Neuronal stem cell (in vitro differentiated cells): ENCODE measurements at regions not wholly inside any gene's neighbourhood (a gene's known extent, or its start where the extent isn't known, plus 50 kb on each side); places are given as distances from the start of the nearest gene placed in this dataset.

ENCODE experiments used
- DNase-seq: peaks from one replicate; pipeline ENCODE4 v3.0.0-alpha.2; 2013; ENCODE audit warnings: low spot score
- H2AFZ ChIP-seq: one replicate; pipeline ENCODE4 v1.6.1; 2013; ENCODE audit warnings: mild to moderate bottlenecking, low read length, inconsistent platforms
- H2AK5ac ChIP-seq: 2 replicates; pipeline ENCODE4 v1.6.1; 2013; ENCODE audit warnings: low read depth, mild to moderate bottlenecking, inconsistent platforms, low read length, moderate library complexity, mixed read lengths
- H2BK120ac ChIP-seq: 2 replicates; pipeline ENCODE4 v1.6.1; 2013; ENCODE audit warnings: low read depth, mild to moderate bottlenecking, inconsistent platforms, low read length, moderate library complexity, mixed read lengths
- H2BK12ac ChIP-seq: one replicate; pipeline ENCODE4 v1.6.1; 2013; ENCODE audit warnings: low read length, inconsistent platforms
- H2BK15ac ChIP-seq: 2 replicates; pipeline ENCODE4 v1.6.1; 2013; ENCODE audit warnings: mild to moderate bottlenecking, low read length, inconsistent platforms, mixed read lengths
- H2BK5ac ChIP-seq: one replicate; pipeline ENCODE4 v1.6.1; 2013; ENCODE audit warnings: inconsistent platforms, mild to moderate bottlenecking, low read length, moderate library complexity
- H3K14ac ChIP-seq: one replicate; pipeline ENCODE4 v1.6.1; 2013; ENCODE audit warnings: low read length, inconsistent platforms
- H3K18ac ChIP-seq: 2 replicates; pipeline ENCODE4 v1.6.1; 2013; ENCODE audit warnings: low read length, inconsistent platforms
- H3K23ac ChIP-seq: 2 replicates; pipeline ENCODE4 v1.6.1; 2013; ENCODE audit warnings: low read depth, mild to moderate bottlenecking, mixed read lengths, low read length, inconsistent platforms; ENCODE audit not compliant: poor library complexity
- H3K27ac ChIP-seq: replicated peaks from 3 replicates; pipeline ENCODE4 v1.5.1; 2013; ENCODE audit warnings: low read length, inconsistent platforms
- H3K27me3 ChIP-seq, 3 experiments: 2 replicates each; pipeline ENCODE4 v1.6.1; 2013; ENCODE audit warnings: low read length in 3 of 3, mild to moderate bottlenecking in 2 of 3, inconsistent platforms in 1 of 3, low read depth in 1 of 3, mixed read lengths in 1 of 3, moderate library complexity in 1 of 3; ENCODE audit not compliant: control insufficient read depth in 3 of 3, insufficient read depth in 3 of 3
- H3K36me3 ChIP-seq, 2 donors: replicated peaks in 1 of 2; 2 replicates each; pipeline ENCODE4 v1.6.1; 2013; ENCODE audit warnings: low read length in 2 of 2; ENCODE audit not compliant: control insufficient read depth in 2 of 2, insufficient read depth in 2 of 2
- H3K4ac ChIP-seq: 2 replicates; pipeline ENCODE4 v1.6.1; 2013; ENCODE audit warnings: inconsistent platforms, mild to moderate bottlenecking, low read length, moderate library complexity
- H3K4me1 ChIP-seq, 2 donors: 1 replicate in 1 of 2; 2 replicates in 1 of 2; pipeline ENCODE4 v1.6.1; 2013; ENCODE audit warnings: low read length in 2 of 2, low read depth in 1 of 2; ENCODE audit not compliant: control insufficient read depth in 2 of 2, insufficient read depth in 1 of 2
- H3K4me2 ChIP-seq: one replicate; pipeline ENCODE4 v1.6.1; 2013; ENCODE audit warnings: mild to moderate bottlenecking, low read length, inconsistent platforms; ENCODE audit not compliant: insufficient read depth, poor library complexity, severe bottlenecking
- H3K4me3 ChIP-seq, 2 donors: 2 replicates each; pipeline ENCODE4 v1.5.1; 2013; ENCODE audit warnings: low read length in 2 of 2, mild to moderate bottlenecking in 2 of 2, inconsistent platforms in 1 of 2, moderate library complexity in 1 of 2
- H3K79me1 ChIP-seq: one replicate; pipeline ENCODE4 v1.6.1; 2013; ENCODE audit warnings: low read depth, mild to moderate bottlenecking, inconsistent platforms, low read length, moderate library complexity
- H3K9ac ChIP-seq: one replicate; pipeline ENCODE4 v1.6.1; 2013; ENCODE audit warnings: mild to moderate bottlenecking, low read depth, low read length, inconsistent platforms; ENCODE audit not compliant: poor library complexity
- H3K9me3 ChIP-seq, 2 donors: replicated peaks in 1 of 2; 2 replicates each; pipeline versions ENCODE3 to v1.6.1; 2013; ENCODE audit warnings: low read length in 2 of 2, mild to moderate bottlenecking in 2 of 2, inconsistent platforms in 1 of 2, low read depth in 1 of 2, mixed read lengths in 1 of 2, moderate library complexity in 1 of 2; ENCODE audit not compliant: control insufficient read depth in 2 of 2, insufficient read depth in 1 of 2
- H4K8ac ChIP-seq: one replicate; pipeline ENCODE4 v1.6.1; 2013; ENCODE audit warnings: low read depth, mild to moderate bottlenecking, inconsistent platforms, low read length, moderate library complexity
- H4K91ac ChIP-seq: one replicate; pipeline ENCODE4 v1.6.1; 2013; ENCODE audit warnings: low read length, low read depth, mild to moderate bottlenecking, inconsistent platforms; ENCODE audit not compliant: poor library complexity
- WGBS, 2 donors: extraction: QIAGEN DNeasy Blood & Tissue Kit; methylation state at CpG; one replicate each; pipeline ENCODE4 v1.1.7; 2013; ENCODE audit warnings: missing lambda C conversion rate in 2 of 2, mixed read lengths in 1 of 2; ENCODE audit not compliant: insufficient read length in 2 of 2, insufficient replicate concordance in 1 of 2; ENCODE audit errors: extremely low coverage in 2 of 2; 5-methylcytosine and 5-hydroxymethylcytosine counted together

DNA sequence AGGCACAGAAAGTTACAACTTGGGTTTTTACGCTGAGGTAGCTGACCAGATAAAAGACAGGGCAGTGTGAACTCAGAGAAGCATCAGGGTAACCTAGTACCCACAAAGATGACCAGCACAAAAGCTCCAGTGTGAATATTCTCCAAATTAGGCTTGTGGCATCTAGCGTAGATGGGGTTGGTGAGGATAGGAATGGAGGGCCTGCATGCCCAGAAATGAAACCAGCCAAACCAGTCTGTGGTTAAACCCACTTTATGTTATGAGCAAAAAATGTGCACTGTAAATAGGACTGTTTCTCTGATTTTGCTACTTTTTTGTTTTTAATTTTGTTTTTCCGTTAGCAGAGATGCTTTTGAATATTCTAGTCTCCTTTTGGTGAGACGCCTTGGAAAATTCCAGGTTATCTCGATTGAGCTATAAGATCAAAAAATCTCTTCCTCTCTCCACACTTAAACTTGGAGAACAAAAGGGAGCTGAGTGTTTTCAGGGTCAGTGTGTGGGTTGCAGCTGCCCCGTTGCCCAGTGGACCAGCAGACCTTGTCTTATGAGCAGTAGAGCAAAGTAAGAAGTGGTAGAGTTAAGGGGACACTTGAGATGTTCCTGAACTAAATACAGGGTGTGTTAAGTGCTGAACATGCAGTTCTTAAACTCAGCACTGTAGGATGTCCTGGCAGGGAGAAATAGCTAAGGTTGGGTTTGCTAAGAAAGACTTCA is 132.9 kb downstream of the C3orf38 start:
- Histone ChIP-seq H2BK12ac (no peak overlapping the region), H3K4me2 (no peak overlapping the region), H2BK5ac (no peak overlapping the region), H3K27ac (no peak overlapping the region), H3K4ac (no peak overlapping the region), H2AFZ (no peak overlapping the region), H4K91ac (no peak overlapping the region), H2BK120ac (no peak overlapping the region), H3K23ac (no peak overlapping the region), H3K4me1 (no peaks in the 10 kb centered on the region), H3K14ac (no peak overlapping the region), H3K18ac (no peak overlapping the region), H3K27me3 (no peaks in the 10 kb centered on the region), H2BK15ac (no peak overlapping the region), H4K8ac (no peak overlapping the region), H3K9ac (no peak overlapping the region), H3K36me3 (no peaks in the 10 kb centered on the region), H3K4me3 (no peak overlapping the region), H2AK5ac (no peak overlapping the region), H3K9me3 (no peaks in the 10 kb centered on the region), H3K79me1 (no peaks in the 10 kb centered on the region)
- no peak for DNase-seq
- no CpG with 5 or more reads among the region's 6 CpGs for WGBS, 2 donors

DNA sequence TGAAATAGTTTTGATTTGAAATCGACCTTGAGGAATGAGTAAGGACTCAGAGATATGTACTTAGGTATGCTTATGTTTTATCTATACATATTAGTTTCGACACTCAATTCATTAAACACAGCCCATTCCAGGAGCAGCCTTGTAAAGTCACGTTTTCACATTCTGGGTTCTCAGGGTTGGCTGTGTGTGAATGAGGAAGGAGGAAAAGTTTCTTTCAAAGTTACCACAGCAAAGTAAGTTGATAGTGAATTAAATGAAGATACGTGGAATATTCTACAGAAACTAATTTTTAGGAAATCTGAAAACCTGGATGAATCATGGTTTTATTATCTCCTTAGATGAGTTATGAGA is 133.5 kb downstream of the C3orf38 start:
- Histone ChIP-seq H3K27ac (no peak overlapping the region), H3K9me3 (no peaks in the 10 kb centered on the region)
- DNase-seq = no peak

DNA sequence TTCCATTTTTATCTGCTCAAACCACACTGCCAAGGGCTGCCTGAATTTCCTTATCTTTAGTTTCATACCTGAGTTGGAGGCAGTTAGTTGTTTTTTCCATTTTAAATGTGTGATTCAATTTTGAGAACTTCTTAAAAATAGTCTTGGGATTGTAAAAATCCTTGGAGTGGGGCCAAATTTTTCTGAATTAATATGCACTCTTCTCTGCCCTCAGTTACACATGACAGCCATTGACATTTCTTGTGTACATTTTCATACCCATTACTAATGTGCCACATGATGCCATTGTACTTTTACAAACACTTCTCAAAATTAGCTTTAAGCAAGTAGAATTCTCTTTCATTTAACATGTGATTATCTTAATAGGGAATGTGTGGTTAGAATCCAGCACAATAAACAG is 141.7 kb downstream of the C3orf38 start:
- no peaks in the 10 kb centered on the region for H3K27me3 ChIP-seq
- no peak overlapping the region for H2BK120ac ChIP-seq
- no peak overlapping the region for H3K4me3 ChIP-seq
- no peak overlapping the region for H3K14ac ChIP-seq
- H3K79me1 ChIP-seq = no peaks in the 10 kb centered on the region
- H2AK5ac ChIP-seq = no peak overlapping the region
- no peaks in the 10 kb centered on the region for H3K36me3 ChIP-seq
- H4K91ac ChIP-seq = no peak overlapping the region
- no peak for DNase-seq
- no peak overlapping the region for H4K8ac ChIP-seq
- no peak overlapping the region for H2AFZ ChIP-seq
- no peak overlapping the region for H3K18ac ChIP-seq
- H3K4me1 ChIP-seq = no peaks in the 10 kb centered on the region
- no peak overlapping the region for H3K27ac ChIP-seq
- H3K4ac ChIP-seq = no peak overlapping the region
- H2BK5ac ChIP-seq = no peak overlapping the region
- H3K9me3 ChIP-seq = no peaks in the 10 kb centered on the region
- H2BK12ac ChIP-seq = no peak overlapping the region
- H3K4me2 ChIP-seq = no peak overlapping the region
- H3K23ac ChIP-seq = no peak overlapping the region
- H2BK15ac ChIP-seq = no peak overlapping the region
- H3K9ac ChIP-seq = no peak overlapping the region

More for the DNA sequence above, 133.5 kb downstream of the C3orf38 start:
- Histone ChIP-seq H3K18ac (no peak overlapping the region), H4K8ac (no peak overlapping the region), H2BK120ac (no peak overlapping the region), H4K91ac (no peak overlapping the region), H3K4me1 (no peaks in the 10 kb centered on the region), H2BK15ac (no peak overlapping the region), H2AFZ (no peak overlapping the region), H3K4me2 (no peak overlapping the region), H2AK5ac (no peak overlapping the region), H3K79me1 (no peaks in the 10 kb centered on the region), H3K4ac (no peak overlapping the region), H3K4me3 (no peak overlapping the region), H2BK12ac (no peak overlapping the region), H2BK5ac (no peak overlapping the region), H3K14ac (no peak overlapping the region), H3K9ac (no peak overlapping the region), H3K27me3 (no peaks in the 10 kb centered on the region), H3K36me3 (no peaks in the 10 kb centered on the region), H3K23ac (no peak overlapping the region)
- no CpG with 5 or more reads among the region's 4 CpGs for WGBS, 2 donors

DNA sequence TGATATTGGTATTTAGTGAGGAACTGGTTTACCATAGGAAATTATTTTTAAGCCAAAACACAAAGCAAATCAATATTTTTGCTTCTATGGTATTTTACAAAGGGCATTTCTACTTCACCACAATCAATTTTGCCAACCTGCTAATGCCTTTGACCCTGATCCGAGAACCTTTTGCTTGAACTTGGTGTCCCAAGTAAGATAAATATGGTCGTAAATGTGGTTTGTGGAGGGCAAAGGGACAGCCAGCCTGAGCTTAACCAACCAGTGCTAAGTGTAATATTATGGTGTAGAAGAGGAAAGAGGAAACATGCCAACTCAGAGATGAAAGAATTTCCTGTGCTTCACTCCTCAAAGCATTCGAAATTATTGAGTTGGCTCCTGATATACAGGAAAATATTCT is 148.4 kb downstream of the C3orf38 start:
- WGBS, 2 donors = no CpG with 5 or more reads among the region's 3 CpGs
- Histone ChIP-seq H4K91ac (no peak overlapping the region), H2BK12ac (no peak overlapping the region)

More for the DNA sequence above, 148.4 kb downstream of the C3orf38 start:
- H3K4me2 ChIP-seq = no peak overlapping the region
- no peak overlapping the region for H2BK15ac ChIP-seq
- no peak overlapping the region for H3K4ac ChIP-seq
- H2AK5ac ChIP-seq = no peak overlapping the region
- H3K14ac ChIP-seq = no peak overlapping the region
- no peak overlapping the region for H4K8ac ChIP-seq
- no peaks in the 10 kb centered on the region for H3K36me3 ChIP-seq
- H3K9ac ChIP-seq = no peak overlapping the region
- H3K27me3 ChIP-seq = no peaks in the 10 kb centered on the region
- no peak overlapping the region for H3K4me3 ChIP-seq
- no peaks in the 10 kb centered on the region for H3K79me1 ChIP-seq
- DNase-seq = no peak
- H3K27ac ChIP-seq = no peak overlapping the region
- no peaks in the 10 kb centered on the region for H3K4me1 ChIP-seq
- H3K9me3 ChIP-seq = no peaks in the 10 kb centered on the region
- no peak overlapping the region for H3K23ac ChIP-seq
- no peak overlapping the region for H2BK120ac ChIP-seq
- H3K18ac ChIP-seq = no peak overlapping the region
- no peak overlapping the region for H2BK5ac ChIP-seq
- no peak overlapping the region for H2AFZ ChIP-seq
